ENCODE measurements at regions not wholly inside any gene's neighbourhood (a gene's known extent, or its start where the extent isn't known, plus 50 kb on each side); places are given as distances from the start of the nearest gene placed in this dataset.

- H3K36me3 Mint-ChIP-seq: no peaks in the 10 kb centered on the region
- Histone ChIP-seq H3K36me3 (ENCODE audit: insufficient read depth, low read length) (no peaks in the 10 kb centered on the region), H3K27ac (ENCODE audit: low read depth, low read length) (no peak overlapping the region), H3K4me3 (ENCODE audit: low read length) (no peak overlapping the region), H3K9me3 (ENCODE audit: low read length) (no peaks in the 10 kb centered on the region), H3K27me3 (ENCODE audit: insufficient read depth, low read length, poor library complexity, severe bottlenecking) (no peaks in the 10 kb centered on the region), H3K4me1 (ENCODE audit: insufficient read depth, low read length) (no peaks in the 10 kb centered on the region)
- peaks cover 6 to 38% of the 10 kb centered on the region in 2 donors for H3K27me3 Mint-ChIP-seq
- no peaks in the 10 kb centered on the region for H3K4me1 Mint-ChIP-seq
- H3K4me3 Mint-ChIP-seq: no peak overlapping the region
- peaks cover 0 to 5% (median under 1%) of the 10 kb centered on the region in 5 donors for H3K9me3 Mint-ChIP-seq
- ChIA-PET CTCF (no interaction called here), POLR2A (no interaction called here)
- DNase-seq: no peak
- H3K27ac Mint-ChIP-seq: no peak overlapping the region
These were observed 185.5 kb upstream of the ANKH start for GRCh38 chr5:15056988-15057592.

- Mint-ChIP-seq H3K36me3 (peaks cover 0 to under 1% (median 0%) of the 10 kb centered on the region in 3 donors), H3K27ac (no peak overlapping the region), H3K27me3 (peaks cover 1 to 20% of the 10 kb centered on the region in 2 donors), H3K4me1 (no peaks in the 10 kb centered on the region), H3K9me3 (peaks cover 0 to 10% (median 4%) of the 10 kb centered on the region in 5 donors), H3K4me3 (no peak overlapping the region)
- DNase-seq: no peak
- no peaks in the 10 kb centered on the region for H3K9me3 ChIP-seq (ENCODE audit: low read length)
- no peaks in the 10 kb centered on the region for H3K36me3 ChIP-seq (ENCODE audit: insufficient read depth, low read length)
- ChIA-PET POLR2A (no interaction called here), CTCF (no interaction called here)
- H3K4me1 ChIP-seq (ENCODE audit: insufficient read depth, low read length): no peaks in the 10 kb centered on the region
- H3K27me3 ChIP-seq (ENCODE audit: insufficient read depth, low read length, poor library complexity, severe bottlenecking): no peaks in the 10 kb centered on the region
- H3K4me3 ChIP-seq (ENCODE audit: low read length): no peak overlapping the region
- no peak overlapping the region for H3K27ac ChIP-seq (ENCODE audit: low read depth, low read length)
These were observed 172.9 kb upstream of the ANKH start for GRCh38 chr5:15044521-15044920.

- H3K36me3 Mint-ChIP-seq: peaks cover 0 to 4% (median 0%) of the 10 kb centered on the region in 3 donors
- Histone ChIP-seq H3K4me3 (ENCODE audit: low read length) (no peak overlapping the region), H3K27ac (ENCODE audit: low read depth, low read length) (no peak overlapping the region), H3K36me3 (ENCODE audit: insufficient read depth, low read length) (no peaks in the 10 kb centered on the region), H3K9me3 (ENCODE audit: low read length) (no peaks in the 10 kb centered on the region), H3K27me3 (ENCODE audit: insufficient read depth, low read length, poor library complexity, severe bottlenecking) (no peaks in the 10 kb centered on the region), H3K4me1 (ENCODE audit: insufficient read depth, low read length) (no peaks in the 10 kb centered on the region)
- no peak for DNase-seq
- CTCF ChIA-PET: no interaction called here
- POLR2A ChIA-PET: no interaction called here
- H3K27me3 Mint-ChIP-seq: peaks cover 6 to 24% of the 10 kb centered on the region in 2 donors
- H3K4me1 Mint-ChIP-seq: no peaks in the 10 kb centered on the region
- peaks cover 2 to 19% (median 8%) of the 10 kb centered on the region in 5 donors for H3K9me3 Mint-ChIP-seq
- H3K27ac Mint-ChIP-seq: no peak overlapping the region
- no peak overlapping the region for H3K4me3 Mint-ChIP-seq
These were observed 165.8 kb upstream of the ANKH start for GRCh38 chr5:15037247-15037908.

- H3K27me3 Mint-ChIP-seq: peaks cover 9 to 24% of the 10 kb centered on the region in 2 donors
- no peaks in the 10 kb centered on the region for H3K4me1 Mint-ChIP-seq
- POLR2A ChIA-PET: no interaction called here
These were observed 162.8 kb upstream of the ANKH start for GRCh38 chr5:15034379-15034778.

GRCh38 chr5:15031180-15031579 lies 159.6 kb upstream of the ANKH start:
- no peak overlapping the region for H3K4me3 ChIP-seq (ENCODE audit: low read length)
- H3K4me3 Mint-ChIP-seq: no peak overlapping the region
- H3K9me3 Mint-ChIP-seq: peaks cover 0 to 2% (median 0%) of the 10 kb centered on the region in 5 donors
- H3K27me3 ChIP-seq (ENCODE audit: insufficient read depth, low read length, poor library complexity, severe bottlenecking): no peaks in the 10 kb centered on the region
- no peak overlapping the region for H3K27ac ChIP-seq (ENCODE audit: low read depth, low read length)
- POLR2A ChIA-PET: no interaction called here
- H3K27ac Mint-ChIP-seq: no peak overlapping the region
- H3K4me1 ChIP-seq (ENCODE audit: insufficient read depth, low read length): no peaks in the 10 kb centered on the region
- CTCF ChIA-PET: no interaction called here
- no peaks in the 10 kb centered on the region for H3K36me3 Mint-ChIP-seq
- DNase-seq: no peak
- no peaks in the 10 kb centered on the region for H3K36me3 ChIP-seq (ENCODE audit: insufficient read depth, low read length)
- H3K9me3 ChIP-seq (ENCODE audit: low read length): no peaks in the 10 kb centered on the region
- no peaks in the 10 kb centered on the region for H3K4me1 Mint-ChIP-seq
- H3K27me3 Mint-ChIP-seq: peaks cover 19 to 52% of the 10 kb centered on the region in 2 donors

More at GRCh38 chr5:15034379-15034778, 162.8 kb upstream of the ANKH start:
- H3K27ac Mint-ChIP-seq: no peak overlapping the region
- Histone ChIP-seq H3K36me3 (ENCODE audit: insufficient read depth, low read length) (no peaks in the 10 kb centered on the region), H3K4me1 (ENCODE audit: insufficient read depth, low read length) (no peaks in the 10 kb centered on the region), H3K27me3 (ENCODE audit: insufficient read depth, low read length, poor library complexity, severe bottlenecking) (no peaks in the 10 kb centered on the region), H3K9me3 (ENCODE audit: low read length) (no peaks in the 10 kb centered on the region), H3K27ac (ENCODE audit: low read depth, low read length) (no peak overlapping the region), H3K4me3 (ENCODE audit: low read length) (no peak overlapping the region)
- peaks cover 2 to 9% (median 3%) of the 10 kb centered on the region in 5 donors for H3K9me3 Mint-ChIP-seq
- CTCF ChIA-PET: no interaction called here
- no peak overlapping the region for H3K4me3 Mint-ChIP-seq
- H3K36me3 Mint-ChIP-seq: peaks cover 0 to 2% (median 0%) of the 10 kb centered on the region in 3 donors
- DNase-seq: no peak

GRCh38 chr5:15027764-15028163 lies 156.2 kb upstream of the ANKH start:
- ChIA-PET POLR2A (no interaction called here), CTCF (interaction anchor here (1.3 kb wide), 1 partner anchor 13 kb away, joined by 4 read pairs; no protein-coding TSS in a partner anchor)
- no peak overlapping the region for H3K4me3 Mint-ChIP-seq
- no peaks in the 10 kb centered on the region for H3K4me1 ChIP-seq (ENCODE audit: insufficient read depth, low read length)
- no peak for DNase-seq
- H3K27me3 ChIP-seq (ENCODE audit: insufficient read depth, low read length, poor library complexity, severe bottlenecking): no peaks in the 10 kb centered on the region
- peaks cover 16 to 60% of the 10 kb centered on the region in 2 donors for H3K27me3 Mint-ChIP-seq
- no peaks in the 10 kb centered on the region for H3K36me3 Mint-ChIP-seq
- H3K4me3 ChIP-seq (ENCODE audit: low read length): no peak overlapping the region
- no peak overlapping the region for H3K27ac Mint-ChIP-seq
- no peaks in the 10 kb centered on the region for H3K36me3 ChIP-seq (ENCODE audit: insufficient read depth, low read length)
- H3K9me3 Mint-ChIP-seq: peaks cover 0 to 2% (median 0%) of the 10 kb centered on the region in 5 donors
- H3K27ac ChIP-seq (ENCODE audit: low read depth, low read length): no peak overlapping the region
- no peaks in the 10 kb centered on the region for H3K4me1 Mint-ChIP-seq
- H3K9me3 ChIP-seq (ENCODE audit: low read length): no peaks in the 10 kb centered on the region

GRCh38 chr5:15026944-15027343 lies 155.4 kb upstream of the ANKH start:
- DNase-seq: no peak
- H3K27ac Mint-ChIP-seq: no peak overlapping the region
- no peak overlapping the region for H3K4me3 Mint-ChIP-seq
- Histone ChIP-seq H3K9me3 (ENCODE audit: low read length) (no peaks in the 10 kb centered on the region), H3K27me3 (ENCODE audit: insufficient read depth, low read length, poor library complexity, severe bottlenecking) (no peaks in the 10 kb centered on the region), H3K27ac (ENCODE audit: low read depth, low read length) (no peak overlapping the region), H3K4me3 (ENCODE audit: low read length) (no peak overlapping the region), H3K4me1 (ENCODE audit: insufficient read depth, low read length) (no peaks in the 10 kb centered on the region), H3K36me3 (ENCODE audit: insufficient read depth, low read length) (no peaks in the 10 kb centered on the region)
- no peaks in the 10 kb centered on the region for H3K4me1 Mint-ChIP-seq
- H3K27me3 Mint-ChIP-seq: peaks cover 16 to 66% of the 10 kb centered on the region in 2 donors
- POLR2A ChIA-PET: no interaction called here
- peaks cover 0 to 2% (median 0%) of the 10 kb centered on the region in 5 donors for H3K9me3 Mint-ChIP-seq
- H3K36me3 Mint-ChIP-seq: no peaks in the 10 kb centered on the region
- CTCF ChIA-PET: interaction anchor here (1.3 kb wide), 1 partner anchor 12 kb away, joined by 4 read pairs; no protein-coding TSS in a partner anchor

- Histone ChIP-seq H3K36me3 (ENCODE audit: insufficient read depth, low read length) (no peaks in the 10 kb centered on the region), H3K27me3 (ENCODE audit: insufficient read depth, low read length, poor library complexity, severe bottlenecking) (no peaks in the 10 kb centered on the region), H3K4me1 (ENCODE audit: insufficient read depth, low read length) (no peaks in the 10 kb centered on the region), H3K27ac (ENCODE audit: low read depth, low read length) (no peak overlapping the region), H3K4me3 (ENCODE audit: low read length) (no peak overlapping the region), H3K9me3 (ENCODE audit: low read length) (no peaks in the 10 kb centered on the region)
- ChIA-PET POLR2A (no interaction called here), CTCF (interaction anchor here (1.3 kb wide), 1 partner anchor 12 kb away, joined by 4 read pairs; no protein-coding TSS in a partner anchor)
- no peak overlapping the region for H3K27ac Mint-ChIP-seq
- H3K4me1 Mint-ChIP-seq: no peaks in the 10 kb centered on the region
- H3K9me3 Mint-ChIP-seq: peaks cover 0 to 2% (median 0%) of the 10 kb centered on the region in 5 donors
- no peak overlapping the region for H3K4me3 Mint-ChIP-seq
- peaks cover 15 to 69% of the 10 kb centered on the region in 2 donors for H3K27me3 Mint-ChIP-seq
- no peaks in the 10 kb centered on the region for H3K36me3 Mint-ChIP-seq
- no peak for DNase-seq
These were observed 154.7 kb upstream of the ANKH start for GRCh38 chr5:15026011-15026893.
